CD4-positive, alpha-beta T cell (primary cell): ENCODE measurements at regions not wholly inside any gene's neighbourhood (a gene's known extent, or its start where the extent isn't known, plus 50 kb on each side); places are given as distances from the start of the nearest gene placed in this dataset.

Source experiments
- ATAC-seq: fragments of 200-7000 bp; cut with Tn5 transposase; one replicate; pipeline ENCODE4 v1.10.0; 2022; ENCODE audit warnings: mild to moderate bottlenecking; ENCODE audit not compliant: poor library complexity
- CTCF ChIA-PET: fragments of 350-600 bp; sonication (Branson Sonifier 250); formaldehyde crosslinking; loops from one replicate; lab custom pipeline; 2021; ENCODE audit warnings: antibody characterized with exemption, inconsistent platforms; lab: Charles Lee
- POLR2A ChIA-PET: fragments of 350-600 bp; sonication (Branson Sonifier 250); formaldehyde crosslinking; loops from one replicate; lab custom pipeline; 2021; ENCODE audit warnings: antibody characterized with exemption, inconsistent platforms; lab: Charles Lee
- DNase-seq, 14 experiments: peaks; one replicate each; pipeline ENCODE4 v3.0.0-alpha.2; 2013 to 2020; ENCODE audit warnings: mixed read lengths in 2 of 14
- H3K27ac ChIP-seq, 2 donors: one replicate each; pipeline versions ENCODE4 v1.5.1 to v1.7.0; 2013; ENCODE audit warnings: low read length in 2 of 2, low read depth in 1 of 2, mild to moderate bottlenecking in 1 of 2
- H3K27me3 ChIP-seq, 2 experiments: 1 replicate in 1 of 2; 2 replicates in 1 of 2; pipeline versions ENCODE4 v1.6.1 to v1.7.0; 2013; ENCODE audit warnings: low read length in 2 of 2, control low read depth in 1 of 2, mild to moderate bottlenecking in 1 of 2, moderate library complexity in 1 of 2; ENCODE audit not compliant: insufficient read depth in 2 of 2, control insufficient read depth in 1 of 2
- H3K36me3 ChIP-seq: one replicate; pipeline ENCODE4 v1.6.1; 2013; ENCODE audit warnings: low read length, control low read depth; ENCODE audit not compliant: insufficient read depth
- H3K4me1 ChIP-seq: one replicate; pipeline ENCODE4 v1.6.1; 2013; ENCODE audit warnings: low read length, control low read depth; ENCODE audit not compliant: insufficient read depth
- H3K4me3 ChIP-seq: one replicate; pipeline ENCODE4 v1.5.1; 2013; ENCODE audit warnings: mild to moderate bottlenecking, low read length, moderate library complexity
- H3K9me3 ChIP-seq, 2 experiments: 1 replicate in 1 of 2; 2 replicates in 1 of 2; pipeline versions ENCODE4 v1.6.1 to v1.7.0; 2013; ENCODE audit warnings: low read length in 2 of 2, mild to moderate bottlenecking in 2 of 2, control low read depth in 1 of 2, moderate library complexity in 1 of 2; ENCODE audit not compliant: control insufficient read depth in 1 of 2, insufficient read depth in 1 of 2
- H3K27ac Mint-ChIP-seq: one replicate; pipeline ENCODE4 v1.8.0; 2020; ENCODE audit warnings: mixed read lengths
- H3K27me3 Mint-ChIP-seq: one replicate; pipeline ENCODE4 v1.8.0; 2021; ENCODE audit warnings: mixed read lengths
- H3K36me3 Mint-ChIP-seq: one replicate; pipeline ENCODE4 v1.8.0; 2021; ENCODE audit warnings: low read depth, mixed read lengths
- H3K4me1 Mint-ChIP-seq: one replicate; pipeline ENCODE4 v1.8.0; 2021; ENCODE audit warnings: low read depth, mixed read lengths
- H3K4me3 Mint-ChIP-seq: one replicate; pipeline ENCODE4 v1.8.0; 2020; ENCODE audit warnings: mild to moderate bottlenecking, mixed read lengths
- H3K9me3 Mint-ChIP-seq: one replicate; pipeline ENCODE4 v1.8.0; 2020; ENCODE audit warnings: mixed read lengths
- CTCF ChIP-seq: fragments of 200-600 bp; IDR thresholded peaks from one replicate; pipeline ENCODE4 v1.8.0; 2022; ENCODE audit warnings: antibody characterized with exemption, mild to moderate bottlenecking
- intact Hi-C, 2 experiments: fragments of 100-400 bp; cut with DNase I in 1 of 2; cut with micrococcal nuclease in 1 of 2; formaldehyde crosslinking; loops; one replicate each; pipeline versions ENCODE4 v1.15.1 to v1.9.0; 2023 to 2025; cut with DNase I, micrococcal nuclease

- Mint-ChIP-seq H3K27ac (no peak overlapping the region), H3K9me3 (no peaks in the 10 kb centered on the region), H3K36me3 (no peaks in the 10 kb centered on the region), H3K4me3 (no peak overlapping the region), H3K4me1 (no peaks in the 10 kb centered on the region), H3K27me3 (no peaks in the 10 kb centered on the region)
- no peak for DNase-seq
- ChIA-PET CTCF (no interaction called here), POLR2A (no interaction called here)
- intact Hi-C loops = no loop called here
- Histone ChIP-seq H3K4me3 (no peak overlapping the region), H3K4me1 (no peaks in the 10 kb centered on the region), H3K36me3 (no peaks in the 10 kb centered on the region), H3K9me3 (no peaks in the 10 kb centered on the region), H3K27ac (no peak overlapping the region), H3K27me3 (no peaks in the 10 kb centered on the region)
- no peak for ATAC-seq
- TF ChIP-seq CTCF = no peak
Observed at GRCh38 chr9:28960602-28961001, 1387.3 kb upstream of the C9orf72 start.

GRCh38 chr9:28961623-28962022, 1388.3 kb upstream of the C9orf72 start:
- H3K36me3 ChIP-seq = no peaks in the 10 kb centered on the region
- Mint-ChIP-seq H3K36me3 (no peaks in the 10 kb centered on the region), H3K4me3 (no peak overlapping the region), H3K4me1 (no peaks in the 10 kb centered on the region), H3K9me3 (no peaks in the 10 kb centered on the region), H3K27me3 (no peaks in the 10 kb centered on the region), H3K27ac (no peak overlapping the region)
- no peak overlapping the region for H3K27ac ChIP-seq
- ChIA-PET CTCF (no interaction called here), POLR2A (no interaction called here)
- ATAC-seq = no peak
- no peaks in the 10 kb centered on the region for H3K27me3 ChIP-seq
- no peak for DNase-seq
- intact Hi-C loops = no loop called here
- no peak overlapping the region for H3K4me3 ChIP-seq
- TF ChIP-seq CTCF = no peak
- H3K4me1 ChIP-seq = no peaks in the 10 kb centered on the region
- no peaks in the 10 kb centered on the region for H3K9me3 ChIP-seq

GRCh38 chr9:28967226-28967625, 1393.9 kb upstream of the C9orf72 start:
- Histone ChIP-seq H3K27ac (no peak overlapping the region), H3K4me3 (no peak overlapping the region), H3K9me3 (no peaks in the 10 kb centered on the region), H3K36me3 (no peaks in the 10 kb centered on the region), H3K4me1 (no peaks in the 10 kb centered on the region), H3K27me3 (no peaks in the 10 kb centered on the region)
- H3K27ac Mint-ChIP-seq = no peak overlapping the region
- H3K9me3 Mint-ChIP-seq = no peaks in the 10 kb centered on the region
- H3K27me3 Mint-ChIP-seq = no peaks in the 10 kb centered on the region
- no peaks in the 10 kb centered on the region for H3K36me3 Mint-ChIP-seq
- H3K4me3 Mint-ChIP-seq = no peak overlapping the region
- ChIA-PET POLR2A (no interaction called here), CTCF (no interaction called here)
- intact Hi-C loops = no loop called here
- TF ChIP-seq CTCF = no peak
- no peak for DNase-seq
- ATAC-seq = no peak
- no peaks in the 10 kb centered on the region for H3K4me1 Mint-ChIP-seq
